ENCODE measurements at regions not wholly inside any gene's neighbourhood (a gene's known extent, or its start where the extent isn't known, plus 50 kb on each side); places are given as distances from the start of the nearest gene placed in this dataset.

DNA sequence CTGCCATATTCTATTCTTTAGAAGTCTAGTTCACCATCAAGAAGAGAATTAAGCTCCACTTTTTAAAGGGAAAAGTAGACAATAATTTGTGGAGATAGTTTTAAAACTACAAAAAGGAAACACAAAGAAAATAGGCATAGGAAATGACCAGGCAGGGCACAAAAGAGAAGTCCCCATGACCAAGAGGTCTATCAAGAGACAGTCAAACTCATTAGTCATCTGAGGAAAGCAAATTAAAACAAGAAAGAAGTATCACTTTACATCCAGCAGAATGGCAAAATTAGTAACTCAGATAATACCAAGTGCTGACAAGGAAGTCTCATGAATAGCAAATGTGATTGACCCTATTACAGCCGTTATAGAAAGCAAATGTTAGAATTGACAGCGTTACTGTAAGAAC, 243.7 kb upstream of the SNX7 start:
- no peaks in the 10 kb centered on the region for H3K4me1 Mint-ChIP-seq
- no peaks in the 10 kb centered on the region for H3K36me3 Mint-ChIP-seq (ENCODE audit: low read depth)
- TF ChIP-seq, protein P1, sequence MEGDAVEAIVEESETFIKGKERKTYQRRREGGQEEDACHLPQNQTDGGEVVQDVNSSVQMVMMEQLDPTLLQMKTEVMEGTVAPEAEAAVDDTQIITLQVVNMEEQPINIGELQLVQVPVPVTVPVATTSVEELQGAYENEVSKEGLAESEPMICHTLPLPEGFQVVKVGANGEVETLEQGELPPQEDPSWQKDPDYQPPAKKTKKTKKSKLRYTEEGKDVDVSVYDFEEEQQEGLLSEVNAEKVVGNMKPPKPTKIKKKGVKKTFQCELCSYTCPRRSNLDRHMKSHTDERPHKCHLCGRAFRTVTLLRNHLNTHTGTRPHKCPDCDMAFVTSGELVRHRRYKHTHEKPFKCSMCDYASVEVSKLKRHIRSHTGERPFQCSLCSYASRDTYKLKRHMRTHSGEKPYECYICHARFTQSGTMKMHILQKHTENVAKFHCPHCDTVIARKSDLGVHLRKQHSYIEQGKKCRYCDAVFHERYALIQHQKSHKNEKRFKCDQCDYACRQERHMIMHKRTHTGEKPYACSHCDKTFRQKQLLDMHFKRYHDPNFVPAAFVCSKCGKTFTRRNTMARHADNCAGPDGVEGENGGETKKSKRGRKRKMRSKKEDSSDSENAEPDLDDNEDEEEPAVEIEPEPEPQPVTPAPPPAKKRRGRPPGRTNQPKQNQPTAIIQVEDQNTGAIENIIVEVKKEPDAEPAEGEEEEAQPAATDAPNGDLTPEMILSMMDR (IDR thresholded peaks at IDR 0.05): no peak
- no peak for DNase-seq
- H3K4me3 Mint-ChIP-seq: no peak overlapping the region
- no peaks in the 10 kb centered on the region for H3K27me3 Mint-ChIP-seq (ENCODE audit: low read depth, poor library complexity)
- no peak overlapping the region for H3K27ac Mint-ChIP-seq
- peaks cover 10% of the 10 kb centered on the region for H3K9me3 Mint-ChIP-seq

DNA sequence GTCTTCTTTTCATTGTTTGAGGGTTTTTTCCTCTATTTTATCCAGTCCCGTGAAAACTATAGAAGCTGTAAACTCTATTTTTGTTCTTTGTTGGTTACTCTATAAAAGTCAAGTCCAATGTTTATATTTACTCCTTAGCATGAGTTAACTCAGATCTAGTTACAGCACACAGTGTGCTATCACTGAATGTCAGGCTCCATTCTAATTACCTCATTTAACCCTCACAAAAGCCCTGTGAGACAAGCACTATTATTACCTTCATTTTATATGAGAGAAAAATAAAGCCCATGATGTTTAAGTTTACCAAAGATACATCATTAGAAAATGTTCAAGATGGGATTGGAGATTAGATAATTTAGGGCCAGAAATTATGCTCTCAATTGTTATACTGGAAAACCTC, 251.4 kb upstream of the SNX7 start:
- no peak overlapping the region for H3K27ac Mint-ChIP-seq
- DNase-seq: no peak
- peaks cover 15% of the 10 kb centered on the region for H3K9me3 Mint-ChIP-seq
- TF ChIP-seq, protein P1 (IDR thresholded peaks at IDR 0.05): no peak
- H3K4me3 Mint-ChIP-seq: no peak overlapping the region
- peaks cover 3% of the 10 kb centered on the region for H3K27me3 Mint-ChIP-seq (ENCODE audit: low read depth, poor library complexity)
- peaks cover 5% of the 10 kb centered on the region for H3K4me1 Mint-ChIP-seq
- H3K36me3 Mint-ChIP-seq (ENCODE audit: low read depth): no peaks in the 10 kb centered on the region

DNA sequence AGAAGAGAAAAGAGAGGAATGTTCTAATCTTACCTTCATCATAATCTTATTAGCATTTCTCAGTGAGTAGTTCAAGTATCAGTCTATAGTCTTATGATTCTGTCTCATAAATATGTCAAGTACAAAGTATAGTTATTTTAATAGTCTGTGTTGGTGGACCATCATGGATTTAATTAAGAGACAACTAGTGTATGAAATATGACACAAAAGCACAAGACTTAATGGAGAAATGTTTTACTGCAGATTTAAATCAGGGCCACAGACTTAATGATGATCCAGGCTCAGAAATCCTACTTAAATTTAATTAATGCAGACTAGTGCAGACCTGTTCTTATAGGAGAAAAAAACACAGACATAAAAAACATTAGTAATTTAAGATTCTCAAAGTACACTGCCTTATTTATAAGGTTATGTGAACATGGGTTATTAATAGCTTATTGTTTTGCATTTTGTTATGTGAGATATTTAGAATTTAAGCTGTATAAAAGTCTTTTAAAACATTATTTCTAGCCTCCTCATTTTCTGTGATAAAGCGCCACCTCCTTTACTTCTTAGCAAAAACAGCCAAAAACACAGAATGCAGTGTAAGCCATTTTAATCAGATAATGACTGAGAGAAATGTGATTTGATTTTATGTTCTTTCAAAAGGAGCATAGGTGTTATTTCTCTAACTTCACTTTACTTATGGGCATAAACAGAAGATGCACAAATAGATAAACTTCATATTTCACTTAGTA, 255.0 kb upstream of the SNX7 start:
- H3K4me3 Mint-ChIP-seq: no peak overlapping the region
- H3K9me3 Mint-ChIP-seq: no peaks in the 10 kb centered on the region
- TF ChIP-seq, protein P1 (IDR thresholded peaks at IDR 0.05): no peak
- peaks cover 16% of the 10 kb centered on the region for H3K4me1 Mint-ChIP-seq
- no peaks in the 10 kb centered on the region for H3K27me3 Mint-ChIP-seq (ENCODE audit: low read depth, poor library complexity)
- DNase-seq: no peak
- no peaks in the 10 kb centered on the region for H3K36me3 Mint-ChIP-seq (ENCODE audit: low read depth)
- H3K27ac Mint-ChIP-seq: no peak overlapping the region

DNA sequence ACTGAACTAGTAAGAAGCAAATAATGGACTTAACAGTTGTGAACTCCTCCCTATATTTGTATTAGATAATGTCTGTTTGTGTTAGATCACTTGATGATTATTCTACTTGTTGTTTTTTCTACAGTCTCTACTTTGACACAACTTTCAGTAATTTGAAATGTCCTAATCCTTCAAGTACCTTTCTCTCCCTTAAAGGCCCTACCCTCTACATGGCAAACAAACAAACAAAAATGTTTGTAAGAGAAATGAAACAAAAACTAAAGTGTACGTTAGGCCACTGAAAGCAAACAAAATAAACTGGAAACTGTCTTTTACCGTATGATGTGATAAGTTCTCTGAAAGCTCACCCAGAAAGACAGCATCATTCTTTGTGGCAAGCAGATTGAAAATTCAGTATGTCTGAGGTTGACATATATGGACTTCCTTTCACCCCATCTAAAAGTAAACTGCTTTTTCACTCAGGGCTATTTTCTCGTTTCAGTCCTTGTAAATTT, 255.9 kb upstream of the SNX7 start:
- Mint-ChIP-seq H3K27me3 (ENCODE audit: low read depth, poor library complexity) (no peaks in the 10 kb centered on the region), H3K4me3 (no peak overlapping the region), H3K36me3 (ENCODE audit: low read depth) (no peaks in the 10 kb centered on the region), H3K4me1 (peaks cover 16% of the 10 kb centered on the region), H3K9me3 (no peaks in the 10 kb centered on the region), H3K27ac (peak overlapping the region; percentile 83)
- TF ChIP-seq, protein P1 (IDR thresholded peaks at IDR 0.05): no peak
- DNase-seq: no peak

DNA sequence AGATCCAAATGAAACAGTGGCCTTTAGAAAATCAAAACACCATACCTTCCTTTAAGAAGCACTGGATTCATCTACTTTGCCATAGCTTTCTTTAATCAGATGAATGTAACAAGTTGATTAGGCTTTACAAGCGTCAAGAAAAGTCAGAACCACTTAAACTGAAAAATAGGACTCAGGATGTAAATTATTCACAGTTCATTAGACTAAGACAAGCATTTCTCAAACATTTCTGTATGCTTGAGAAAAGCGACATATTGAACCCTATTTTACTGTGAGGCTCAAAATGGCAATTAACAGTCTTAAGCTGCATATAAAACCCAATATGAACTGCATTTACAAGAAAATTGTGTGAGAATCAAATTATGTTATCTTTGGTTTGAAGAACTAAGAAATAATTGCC, 256.7 kb upstream of the SNX7 start:
- TF ChIP-seq, protein P1 (IDR thresholded peaks at IDR 0.05): no peak
- no peak overlapping the region for H3K4me3 Mint-ChIP-seq
- DNase-seq: no peak
- peaks cover 16% of the 10 kb centered on the region for H3K4me1 Mint-ChIP-seq
- no peak overlapping the region for H3K27ac Mint-ChIP-seq
- no peaks in the 10 kb centered on the region for H3K27me3 Mint-ChIP-seq (ENCODE audit: low read depth, poor library complexity)
- no peaks in the 10 kb centered on the region for H3K9me3 Mint-ChIP-seq
- no peaks in the 10 kb centered on the region for H3K36me3 Mint-ChIP-seq (ENCODE audit: low read depth)

DNA sequence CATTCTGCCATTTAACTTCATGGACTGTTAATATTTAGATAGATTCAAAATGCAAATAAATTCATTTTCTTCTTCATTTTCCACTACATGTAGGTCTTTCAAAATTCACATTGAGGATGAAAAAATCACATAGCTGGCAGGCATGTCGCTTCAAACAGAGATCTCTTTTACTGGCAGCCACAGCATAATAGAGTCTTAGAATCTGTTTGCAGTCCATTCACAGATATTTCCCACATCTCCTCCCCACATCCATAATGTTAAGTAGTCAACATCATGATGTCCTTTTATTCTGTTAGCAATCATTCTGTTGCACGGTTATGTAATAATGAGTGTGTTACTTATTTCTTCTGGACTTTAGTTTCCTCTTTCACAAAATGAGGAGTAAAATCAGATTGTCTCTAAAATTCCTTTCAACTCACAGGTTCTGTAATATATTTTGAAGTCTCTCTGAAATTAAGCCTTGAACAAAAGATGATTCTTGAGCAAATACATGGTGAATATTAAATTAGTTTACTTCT, 257.5 kb upstream of the SNX7 start:
- Mint-ChIP-seq H3K4me1 (peaks cover 16% of the 10 kb centered on the region), H3K9me3 (no peaks in the 10 kb centered on the region), H3K36me3 (ENCODE audit: low read depth) (no peaks in the 10 kb centered on the region), H3K27me3 (ENCODE audit: low read depth, poor library complexity) (no peaks in the 10 kb centered on the region), H3K4me3 (no peak overlapping the region), H3K27ac (no peak overlapping the region)
- TF ChIP-seq, protein P1 (IDR thresholded peaks at IDR 0.05): no peak
- DNase-seq: no peak
